Activated naive CD4-positive, alpha-beta T cell treated with anti-CD3 and anti-CD28 coated beads, Interleukin-2, amount 50 U/mL, for 72 hours (primary cell): ENCODE measurements at regions not wholly inside any gene's neighbourhood (a gene's known extent, or its start where the extent isn't known, plus 50 kb on each side); places are given as distances from the start of the nearest gene placed in this dataset.

Experiments
- ATAC-seq, 2 donors: fragments of 150-1000 bp; cut with Tn5 transposase; 2 replicates each; pipeline ENCODE4 v1.10.0; 2021; ENCODE audit warnings: mild to moderate bottlenecking in 2 of 2, moderate library complexity in 2 of 2
- DNase-seq, 2 donors: peaks; one replicate each; pipeline ENCODE4 v3.0.0; 2021 to 2022; ENCODE audit warnings: low spot score in 2 of 2
- H3K27ac Mint-ChIP-seq, 2 donors: one replicate each; pipeline ENCODE4 v1.8.0; 2022; ENCODE audit warnings: mild to moderate bottlenecking in 2 of 2, mixed read lengths in 2 of 2
- H3K36me3 Mint-ChIP-seq, 2 donors: one replicate each; pipeline ENCODE4 v1.8.0; 2022; ENCODE audit warnings: mixed read lengths in 2 of 2
- H3K9me3 Mint-ChIP-seq, 2 donors: one replicate each; pipeline ENCODE4 v1.8.0; 2022; ENCODE audit warnings: mixed read lengths in 2 of 2

- ATAC-seq (no peak), DNase-seq (no peak)
- Mint-ChIP-seq H3K9me3 (no peaks in the 10 kb centered on the region), H3K36me3 (no peaks in the 10 kb centered on the region), H3K27ac (no peak overlapping the region)
These were observed 132.2 kb upstream of the B3GAT1 start for GRCh38 chr11:134544095-134544815.

GRCh38 chr11:134543645-134544044 lies 131.6 kb upstream of the B3GAT1 start:
- H3K27ac Mint-ChIP-seq = no peak overlapping the region
- ATAC-seq (no peak), DNase-seq (peak in 1 of 2 donors; percentile 7)
- no peaks in the 10 kb centered on the region for H3K36me3 Mint-ChIP-seq
- no peaks in the 10 kb centered on the region for H3K9me3 Mint-ChIP-seq

GRCh38 chr11:134543241-134543640 lies 131.2 kb upstream of the B3GAT1 start:
- DNase-seq (peak in 1 of 2 donors; percentile 7), ATAC-seq (no peak)
- H3K27ac Mint-ChIP-seq = no peak overlapping the region
- H3K9me3 Mint-ChIP-seq = no peaks in the 10 kb centered on the region
- no peaks in the 10 kb centered on the region for H3K36me3 Mint-ChIP-seq

GRCh38 chr11:134542401-134543165 lies 130.5 kb upstream of the B3GAT1 start:
- DNase-seq (peak in 1 of 2 donors; percentile 7), ATAC-seq (no peak)
- H3K9me3 Mint-ChIP-seq = no peaks in the 10 kb centered on the region
- H3K36me3 Mint-ChIP-seq = no peaks in the 10 kb centered on the region
- H3K27ac Mint-ChIP-seq = no peak overlapping the region

GRCh38 chr11:134541951-134542350 lies 129.9 kb upstream of the B3GAT1 start:
- ATAC-seq = no peak
- H3K36me3 Mint-ChIP-seq = no peaks in the 10 kb centered on the region
- no peaks in the 10 kb centered on the region for H3K9me3 Mint-ChIP-seq
- H3K27ac Mint-ChIP-seq = no peak overlapping the region
- peak in 1 of 2 donors; percentile 13 for DNase-seq

GRCh38 chr11:134541355-134541754 lies 129.3 kb upstream of the B3GAT1 start:
- Mint-ChIP-seq H3K9me3 (no peaks in the 10 kb centered on the region), H3K27ac (no peak overlapping the region), H3K36me3 (no peaks in the 10 kb centered on the region)
- DNase-seq (peak in 1 of 2 donors; percentile 25), ATAC-seq (no peak)

- H3K27ac Mint-ChIP-seq = no peak overlapping the region
These were observed 127.2 kb upstream of the B3GAT1 start for GRCh38 chr11:134539285-134539684.

GRCh38 chr11:134538742-134539141 lies 126.7 kb upstream of the B3GAT1 start:
- Mint-ChIP-seq H3K36me3 (no peaks in the 10 kb centered on the region), H3K27ac (no peak overlapping the region), H3K9me3 (no peaks in the 10 kb centered on the region)
- peak in 1 of 2 donors; percentile 26 for DNase-seq
- ATAC-seq = no peak

More at GRCh38 chr11:134539285-134539684, 127.2 kb upstream of the B3GAT1 start:
- ATAC-seq (no peak), DNase-seq (peak in 1 of 2 donors; percentile 31)
- Mint-ChIP-seq H3K36me3 (no peaks in the 10 kb centered on the region), H3K9me3 (no peaks in the 10 kb centered on the region)

GRCh38 chr11:134537941-134538340 lies 125.9 kb upstream of the B3GAT1 start:
- Mint-ChIP-seq H3K27ac (no peak overlapping the region), H3K9me3 (no peaks in the 10 kb centered on the region), H3K36me3 (no peaks in the 10 kb centered on the region)
- ATAC-seq = no peak
- peak in 1 of 2 donors; percentile 16 for DNase-seq

- ATAC-seq = no peak
- no peaks in the 10 kb centered on the region for H3K9me3 Mint-ChIP-seq
- no peak for DNase-seq
- no peak overlapping the region for H3K27ac Mint-ChIP-seq
- H3K36me3 Mint-ChIP-seq = no peaks in the 10 kb centered on the region
These were observed 125.3 kb upstream of the B3GAT1 start for GRCh38 chr11:134537296-134537695.

GRCh38 chr11:134536677-134537076 lies 124.6 kb upstream of the B3GAT1 start:
- no peak overlapping the region for H3K27ac Mint-ChIP-seq
- DNase-seq (peak in 1 of 2 donors; percentile 16), ATAC-seq (no peak)
- H3K36me3 Mint-ChIP-seq = no peaks in the 10 kb centered on the region
- H3K9me3 Mint-ChIP-seq = no peaks in the 10 kb centered on the region

- ATAC-seq = no peak
- no peaks in the 10 kb centered on the region for H3K36me3 Mint-ChIP-seq
- DNase-seq = peak in 1 of 2 donors; percentile 35
- H3K9me3 Mint-ChIP-seq = no peaks in the 10 kb centered on the region
- no peak overlapping the region for H3K27ac Mint-ChIP-seq
These were observed 124.2 kb upstream of the B3GAT1 start for GRCh38 chr11:134536219-134536618.

GRCh38 chr11:134535029-134536025 lies 123.3 kb upstream of the B3GAT1 start:
- no peaks in the 10 kb centered on the region for H3K9me3 Mint-ChIP-seq
- H3K27ac Mint-ChIP-seq = no peak overlapping the region
- H3K36me3 Mint-ChIP-seq = no peaks in the 10 kb centered on the region
- ATAC-seq = no peak
- DNase-seq = peak in 1 of 2 donors; percentile 41

GRCh38 chr11:134533511-134533910 lies 121.5 kb upstream of the B3GAT1 start:
- Mint-ChIP-seq H3K36me3 (no peaks in the 10 kb centered on the region), H3K9me3 (no peaks in the 10 kb centered on the region), H3K27ac (no peak overlapping the region)
- ATAC-seq (no peak), DNase-seq (peak in 1 of 2 donors; percentile 20)

GRCh38 chr11:134532921-134533421 lies 120.9 kb upstream of the B3GAT1 start:
- no peak for ATAC-seq
- Mint-ChIP-seq H3K36me3 (no peaks in the 10 kb centered on the region), H3K27ac (no peak overlapping the region), H3K9me3 (no peaks in the 10 kb centered on the region)
- DNase-seq = peak in 1 of 2 donors; percentile 40

GRCh38 chr11:134532131-134532920 lies 120.3 kb upstream of the B3GAT1 start:
- peak in 1 of 2 donors; percentile 46 for DNase-seq
- no peak overlapping the region for H3K27ac Mint-ChIP-seq
- no peak for ATAC-seq
- no peaks in the 10 kb centered on the region for H3K9me3 Mint-ChIP-seq
- no peaks in the 10 kb centered on the region for H3K36me3 Mint-ChIP-seq
